SKM-1 (cell line): ENCODE measurements at regions not wholly inside any gene's neighbourhood (a gene's known extent, or its start where the extent isn't known, plus 50 kb on each side); places are given as distances from the start of the nearest gene placed in this dataset.
"Not testable (repeated sequence)": the region's sequence is repeated elsewhere in the genome, so short reads cannot be mapped to it uniquely, and the experiment has no call there.

Source experiments
- DNase-seq: peaks from one replicate; lab custom pipeline; 2025; ENCODE audit not compliant: unreplicated experiment; lab: John Stamatoyannopoulos, UW

GRCh38 chr2:207216457-207216856, 50.7 kb upstream of the KLF7 start:
- DNase-seq, result no peak

- no peak for DNase-seq
Observed at GRCh38 chr2:207217442-207217841, 51.7 kb upstream of the KLF7 start.

GRCh38 chr2:207219081-207219630, 53.4 kb upstream of the KLF7 start:
- no peak for DNase-seq

- no peak for DNase-seq
Observed at GRCh38 chr2:207219676-207220501, 54.1 kb upstream of the KLF7 start.

- DNase-seq, result no peak
Observed at GRCh38 chr2:207221731-207222130, 56.0 kb upstream of the KLF7 start.

GRCh38 chr2:207223051-207223450, 57.3 kb upstream of the KLF7 start:
- no peak for DNase-seq

GRCh38 chr2:207224381-207224780, 58.6 kb upstream of the KLF7 start:
- no peak for DNase-seq

GRCh38 chr2:207224791-207225482, 59.2 kb upstream of the KLF7 start:
- no peak for DNase-seq

- DNase-seq, result no peak
Observed at GRCh38 chr2:207225773-207226172, 60.0 kb upstream of the KLF7 start.

- DNase-seq, result no peak
Observed at GRCh38 chr2:207226243-207226642, 60.5 kb upstream of the KLF7 start.

- DNase-seq, result no peak
Observed at GRCh38 chr2:207226671-207227061, 60.9 kb upstream of the KLF7 start.

GRCh38 chr2:207227062-207227748, 61.5 kb upstream of the KLF7 start:
- DNase-seq, result no peak

- DNase-seq, result no peak
Observed at GRCh38 chr2:207227749-207228145, 62.0 kb upstream of the KLF7 start.

- DNase-seq, result no peak
Observed at GRCh38 chr2:207228402-207228801, 62.7 kb upstream of the KLF7 start.

- DNase-seq, result no peak
Observed at GRCh38 chr2:207229161-207229560, 63.4 kb upstream of the KLF7 start.

- no peak for DNase-seq
Observed at GRCh38 chr2:207230261-207231105, 64.7 kb upstream of the KLF7 start.

- DNase-seq, result no peak
Observed at GRCh38 chr2:207231106-207231865, 65.5 kb upstream of the KLF7 start.

GRCh38 chr2:207231967-207232366, 66.2 kb upstream of the KLF7 start:
- DNase-seq, result no peak

- DNase-seq, result not testable (repeated sequence)
Observed at GRCh38 chr2:207233141-207233540, 67.4 kb upstream of the KLF7 start.

- no peak for DNase-seq
Observed at GRCh38 chr2:207233731-207234130, 68.0 kb upstream of the KLF7 start.
